HT-29 (cell line): ENCODE measurements at regions not wholly inside any gene's neighbourhood (a gene's known extent, or its start where the extent isn't known, plus 50 kb on each side); places are given as distances from the start of the nearest gene placed in this dataset.

ENCODE experiments used
- DNase-seq: peaks from one replicate; pipeline ENCODE4 v3.0.0-alpha.2; 2015; ENCODE audit warnings: low spot score

GRCh38 chr2:239780236-239780994 lies 244.7 kb downstream of the NDUFA10 start:
- no peak for DNase-seq

- DNase-seq = no peak
Measured at GRCh38 chr2:239779584-239779983, 245.6 kb downstream of the NDUFA10 start.

- DNase-seq = no peak
Measured at GRCh38 chr2:239778861-239779558, 246.1 kb downstream of the NDUFA10 start.

- DNase-seq = no peak
Measured at GRCh38 chr2:239778042-239778851, 246.9 kb downstream of the NDUFA10 start.

GRCh38 chr2:239777219-239777618 lies 247.9 kb downstream of the NDUFA10 start:
- DNase-seq = no peak

- no peak for DNase-seq
Measured at GRCh38 chr2:239776436-239777005, 248.6 kb downstream of the NDUFA10 start.

GRCh38 chr2:239775623-239776435 lies 249.3 kb downstream of the NDUFA10 start:
- DNase-seq = no peak

- DNase-seq = no peak
Measured at GRCh38 chr2:239774933-239775622, 250.1 kb downstream of the NDUFA10 start.

- DNase-seq = no peak
Measured at GRCh38 chr2:239774142-239774462, 251.0 kb downstream of the NDUFA10 start.

- DNase-seq = no peak
Measured at GRCh38 chr2:239773228-239774141, 251.7 kb downstream of the NDUFA10 start.

- DNase-seq = no peak
Measured at GRCh38 chr2:239772721-239773120, 252.4 kb downstream of the NDUFA10 start.

- no peak for DNase-seq
Measured at GRCh38 chr2:239770246-239770639, 254.9 kb downstream of the NDUFA10 start.

- DNase-seq = no peak
Measured at GRCh38 chr2:239769554-239770245, 255.4 kb downstream of the NDUFA10 start.

- no peak for DNase-seq
Measured at GRCh38 chr2:239768907-239769553, 256.1 kb downstream of the NDUFA10 start.

GRCh38 chr2:239768031-239768790 lies 256.9 kb downstream of the NDUFA10 start:
- DNase-seq = no peak

GRCh38 chr2:239767021-239767905 lies 257.9 kb downstream of the NDUFA10 start:
- no peak for DNase-seq

GRCh38 chr2:239765911-239766310 lies 259.2 kb downstream of the NDUFA10 start:
- DNase-seq = no peak
